Left hindlimb (tissue), 1 donor: ENCODE measurements at regions not wholly inside any gene's neighbourhood (a gene's known extent, or its start where the extent isn't known, plus 50 kb on each side); places are given as distances from the start of the nearest gene placed in this dataset.
"Not testable (repeated sequence)": the region's sequence is repeated elsewhere in the genome, so short reads cannot be mapped to it uniquely, and the experiment has no call there.

Experiments used
- DNase-seq: peaks from one replicate; pipeline ENCODE4 v3.0.0-alpha.2; 2018

DNA sequence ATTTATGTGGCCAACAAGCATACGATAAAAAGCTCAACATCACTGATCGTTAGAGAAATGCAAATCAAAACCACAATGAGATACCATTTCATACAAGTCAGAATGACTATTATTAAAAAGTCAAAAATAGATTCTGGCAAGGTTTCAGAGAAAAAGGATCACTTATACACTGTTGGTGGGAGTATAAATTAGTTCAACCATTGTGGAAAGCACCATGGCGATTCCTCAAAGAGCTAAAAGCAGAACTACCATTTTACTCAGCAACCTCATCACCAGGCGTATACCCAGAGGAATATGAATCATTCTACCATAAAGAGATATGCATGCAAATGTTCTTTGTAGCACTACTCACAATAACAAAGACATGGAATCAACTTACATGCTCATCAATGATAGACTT is 478.7 kb upstream of the GALNTL6 start:
- DNase-seq, result no peak

DNA sequence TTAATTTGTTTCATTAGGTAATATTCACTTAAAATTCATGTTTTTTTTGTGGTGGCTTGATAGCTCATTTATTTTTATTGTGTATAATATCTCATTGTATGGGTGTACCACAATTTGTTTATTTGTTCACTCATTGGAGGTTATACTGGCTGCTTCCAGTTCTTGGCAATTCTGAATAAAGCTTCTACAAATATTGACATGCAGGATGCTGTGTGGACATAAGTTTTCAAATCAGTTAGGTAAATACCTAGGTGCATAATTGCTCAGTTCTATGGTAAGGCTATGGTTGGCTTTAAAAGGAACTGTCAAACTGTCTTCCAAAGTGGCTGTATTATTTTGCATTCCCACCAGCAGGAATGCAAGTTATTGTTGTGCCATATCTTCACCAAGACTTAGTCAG is 504.5 kb upstream of the GALNTL6 start:
- no peak for DNase-seq

DNA sequence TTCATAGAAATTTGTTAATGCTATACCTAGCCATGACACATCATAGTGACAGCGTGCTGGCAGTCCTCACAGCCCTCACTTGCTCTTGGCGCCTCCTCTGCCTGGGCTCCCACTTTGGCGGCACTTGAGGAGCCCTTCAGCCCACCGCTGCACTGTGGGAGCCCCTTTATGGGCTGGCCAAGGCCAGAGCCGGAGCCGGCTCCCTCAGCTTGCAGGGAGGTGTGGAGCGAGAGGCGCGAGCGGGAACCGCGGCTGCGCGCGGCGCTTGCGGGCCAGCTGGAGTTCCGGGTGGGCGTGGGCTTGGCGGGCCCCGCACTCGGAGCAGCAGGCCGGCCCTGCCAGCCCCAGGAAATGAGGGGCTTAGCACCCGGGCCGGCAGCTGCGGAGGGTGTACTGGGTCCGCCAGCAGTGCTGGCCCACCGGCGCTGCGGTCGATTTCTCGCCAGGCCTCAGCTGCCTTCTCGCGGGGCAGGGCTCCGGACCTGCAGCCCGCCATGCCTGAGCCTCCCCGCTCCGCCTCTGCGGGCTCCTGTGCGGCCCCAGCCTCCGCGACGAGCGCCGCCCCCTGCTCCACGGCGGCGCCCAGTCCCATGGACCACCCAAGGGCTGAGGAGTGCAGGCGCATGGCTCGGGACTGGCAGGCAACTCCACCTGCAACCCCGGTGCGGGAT is 515.0 kb upstream of the GALNTL6 start:
- not testable (repeated sequence) for DNase-seq

DNA sequence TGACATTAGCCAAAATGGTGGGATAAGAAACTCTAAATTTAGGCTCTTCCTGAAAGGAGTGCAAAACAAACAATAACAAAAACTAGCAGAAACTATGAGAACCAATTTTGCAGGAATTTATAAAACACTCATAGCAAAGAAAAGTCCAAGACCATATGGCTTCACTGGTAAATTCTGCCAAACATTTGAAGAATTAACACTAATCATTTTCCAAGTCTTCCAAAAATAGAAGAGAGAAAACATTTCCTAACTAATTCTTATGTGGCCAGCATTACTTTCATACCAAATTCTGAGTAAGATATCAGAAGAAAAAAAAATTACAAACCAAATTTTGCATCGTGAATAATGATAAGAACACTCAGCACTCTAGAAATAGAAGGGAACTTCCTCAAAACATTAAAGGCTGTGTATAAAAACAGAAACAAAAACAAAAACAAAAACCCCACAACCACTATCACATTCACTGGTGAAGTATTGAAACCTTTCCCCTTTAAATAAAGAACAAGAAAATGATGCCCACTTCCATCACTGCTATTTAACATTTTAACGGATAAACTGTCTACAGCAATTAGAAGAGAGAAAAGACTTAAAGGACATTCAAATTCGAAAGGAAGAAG is 524.3 kb upstream of the GALNTL6 start:
- DNase-seq, result no peak

DNA sequence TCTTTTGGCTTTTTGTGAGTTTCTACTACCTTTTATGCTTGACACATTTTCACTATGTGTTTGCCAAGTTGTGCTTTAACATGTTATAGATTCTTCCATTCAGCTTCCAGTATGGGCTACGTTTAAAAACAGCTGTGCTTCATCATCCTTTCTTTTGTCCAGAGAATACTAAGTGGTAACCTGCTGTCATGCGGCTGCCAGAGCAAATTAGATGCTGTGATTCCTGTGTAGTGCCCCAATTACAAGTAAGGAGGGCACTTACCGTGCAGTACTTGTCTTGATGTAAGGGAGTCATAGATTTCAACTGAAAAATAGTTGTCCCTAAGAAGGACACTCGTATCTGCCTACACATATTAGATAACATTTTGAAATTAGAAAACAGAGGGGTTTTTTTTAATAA is 531.8 kb upstream of the GALNTL6 start:
- DNase-seq, result no peak

DNA sequence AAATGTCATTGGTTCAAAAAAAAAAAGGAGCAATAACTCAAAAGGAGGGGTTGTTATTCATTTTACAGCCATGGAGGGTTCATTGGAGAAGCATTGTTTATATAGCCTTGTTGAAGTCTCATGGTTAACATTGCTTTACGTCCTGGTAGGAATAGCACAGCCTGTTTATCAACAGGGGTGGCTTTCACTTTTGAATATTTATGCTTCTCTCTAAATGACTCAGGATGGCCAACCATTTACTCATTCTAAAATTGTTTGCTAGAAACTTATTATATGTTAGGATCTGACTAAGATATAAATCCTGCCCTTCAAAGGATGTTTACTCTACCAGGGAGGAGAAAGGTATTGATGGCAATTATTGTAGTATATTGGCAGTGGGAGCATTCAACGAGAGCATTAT is 534.1 kb upstream of the GALNTL6 start:
- DNase-seq, result no peak

DNA sequence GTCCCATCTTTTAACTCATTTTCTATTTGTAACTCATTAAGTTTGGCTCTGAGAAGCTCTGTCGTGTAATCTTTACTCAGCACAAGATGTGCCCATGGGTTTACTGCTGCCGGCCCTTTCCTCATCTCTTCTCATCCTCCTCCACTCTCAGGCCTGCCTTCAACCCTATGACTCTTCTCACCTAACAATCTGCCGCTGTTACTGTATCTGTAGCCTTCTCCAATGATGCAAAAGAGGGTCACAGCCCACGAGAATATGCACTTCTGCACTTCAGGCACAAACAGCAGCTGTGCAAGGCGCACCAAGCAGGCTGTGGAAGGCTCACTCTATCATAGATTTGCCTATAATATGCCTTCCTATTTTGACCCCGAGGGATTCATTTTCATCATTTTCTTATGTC is 546.5 kb upstream of the GALNTL6 start:
- DNase-seq, result no peak

DNA sequence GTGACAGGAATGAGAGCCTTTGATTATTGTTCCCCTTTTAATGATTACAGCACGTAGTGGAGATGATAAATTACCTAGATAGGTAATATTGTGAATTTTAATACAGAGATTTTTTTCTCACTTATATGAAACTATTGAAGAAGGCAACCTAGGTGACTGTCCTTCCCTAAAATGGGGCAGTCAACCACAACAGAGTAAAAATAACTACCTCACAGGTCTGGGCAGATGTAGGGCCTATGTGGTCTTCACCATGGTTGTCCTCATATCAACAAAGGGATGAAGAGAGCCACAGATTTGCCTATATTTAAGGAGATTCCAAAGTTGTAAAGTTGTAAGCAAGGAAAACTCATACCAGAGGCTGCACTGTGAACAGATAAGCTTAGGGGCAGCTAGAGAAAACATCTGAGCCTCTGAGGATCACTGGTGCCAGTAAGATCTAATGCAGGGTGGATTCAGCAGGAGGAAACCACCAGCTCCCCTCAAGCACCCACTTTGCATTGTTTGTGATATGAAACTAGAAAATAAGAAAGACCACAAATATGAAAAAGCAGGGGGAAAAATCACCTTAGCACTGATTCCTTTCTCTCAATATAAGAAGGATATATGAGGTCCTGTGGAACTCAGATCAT is 547.9 kb upstream of the GALNTL6 start:
- no peak for DNase-seq

DNA sequence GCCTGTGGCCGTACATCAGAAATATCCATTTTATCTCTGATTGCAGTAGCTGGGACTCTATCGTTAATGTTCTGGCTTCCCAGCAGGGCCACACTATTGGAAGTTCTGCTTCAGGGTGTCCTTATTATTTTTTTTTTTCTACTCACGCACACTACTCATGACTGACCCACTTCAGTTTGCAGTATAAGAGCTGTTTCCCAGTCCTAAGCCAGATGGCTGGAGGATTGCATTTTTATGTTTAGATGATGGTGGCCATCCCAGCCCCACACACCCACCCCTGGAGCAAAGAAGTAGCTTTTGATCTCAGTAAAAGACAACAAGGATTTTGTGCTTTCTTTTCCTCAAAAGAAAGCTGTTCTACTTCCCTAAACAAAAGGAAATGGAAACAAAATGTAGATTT is 557.0 kb upstream of the GALNTL6 start:
- DNase-seq, result no peak

DNA sequence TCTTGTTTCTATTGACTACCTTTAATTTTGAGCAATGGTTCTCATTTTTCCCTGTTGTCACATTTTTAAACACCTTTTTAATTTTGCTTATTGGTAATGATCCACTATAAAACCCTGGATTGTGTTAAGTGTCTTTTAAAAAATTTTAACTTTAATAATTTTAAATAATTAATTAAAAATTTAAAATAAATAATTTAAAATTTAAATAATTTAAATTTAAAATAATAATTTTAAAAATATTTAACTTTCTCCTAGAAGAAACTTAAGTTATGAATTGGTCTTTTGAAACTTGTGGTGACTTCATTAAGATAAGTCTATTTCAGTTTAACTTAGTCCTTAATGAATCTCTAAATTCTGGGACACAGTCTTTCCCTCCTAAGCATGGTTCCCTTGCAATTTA is 566.3 kb upstream of the GALNTL6 start:
- DNase-seq, result no peak

DNA sequence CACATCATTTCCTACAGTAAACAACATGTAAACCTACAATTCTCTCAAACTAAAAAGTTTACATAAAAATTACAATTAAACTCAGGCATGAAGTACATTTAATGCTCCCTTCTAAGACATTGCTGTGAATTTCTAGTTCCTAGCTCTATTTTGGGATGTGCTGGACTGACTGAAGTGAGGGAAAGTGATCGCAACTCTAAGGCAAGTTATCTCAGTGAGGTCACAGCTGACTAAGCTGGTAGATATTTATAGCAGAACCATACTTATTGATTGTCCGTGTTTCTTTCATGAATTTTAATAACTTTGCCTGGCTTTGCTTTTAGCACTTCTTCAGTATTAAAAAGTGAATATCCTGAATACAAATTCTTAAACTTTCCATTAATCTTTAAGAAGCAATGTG is 570.4 kb upstream of the GALNTL6 start:
- no peak for DNase-seq

DNA sequence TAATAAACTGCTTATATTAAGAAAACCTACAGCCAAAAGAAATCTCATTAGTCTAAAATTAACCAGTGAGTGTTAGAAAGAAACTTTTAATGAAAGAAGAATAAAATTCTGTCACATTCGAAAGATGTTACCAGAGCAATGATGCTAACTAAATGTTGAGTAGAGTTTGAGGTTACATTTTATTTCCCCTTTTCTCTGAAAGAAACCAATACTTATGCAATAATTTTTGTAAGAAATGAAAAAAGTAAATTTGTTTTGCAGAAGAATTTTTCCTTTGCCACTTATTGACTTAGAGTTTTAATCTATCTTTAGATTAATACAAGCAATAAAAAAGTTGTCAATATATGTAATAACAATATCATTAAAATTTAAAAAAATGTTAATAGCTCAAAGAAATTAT is 574.0 kb upstream of the GALNTL6 start:
- no peak for DNase-seq

DNA sequence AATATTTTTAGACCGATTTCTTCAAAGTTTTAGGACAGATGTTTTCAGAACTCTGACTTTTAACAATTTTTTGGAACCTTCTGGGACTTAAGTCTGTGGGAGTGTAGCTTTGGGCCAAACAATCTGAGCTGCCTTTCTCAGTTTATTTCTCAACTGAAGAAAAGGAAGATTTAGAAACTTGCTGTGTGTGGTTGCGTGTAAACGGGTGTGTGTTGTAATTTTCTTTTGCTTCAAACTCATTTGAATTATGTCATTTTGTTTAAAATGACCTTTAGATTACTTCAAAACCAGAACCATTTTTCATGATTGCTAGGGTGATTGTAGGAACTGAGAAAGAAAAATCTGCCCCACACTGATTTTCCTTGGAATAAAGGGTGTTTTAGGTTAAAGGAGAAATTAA is 577.7 kb upstream of the GALNTL6 start:
- DNase-seq, result no peak

DNA sequence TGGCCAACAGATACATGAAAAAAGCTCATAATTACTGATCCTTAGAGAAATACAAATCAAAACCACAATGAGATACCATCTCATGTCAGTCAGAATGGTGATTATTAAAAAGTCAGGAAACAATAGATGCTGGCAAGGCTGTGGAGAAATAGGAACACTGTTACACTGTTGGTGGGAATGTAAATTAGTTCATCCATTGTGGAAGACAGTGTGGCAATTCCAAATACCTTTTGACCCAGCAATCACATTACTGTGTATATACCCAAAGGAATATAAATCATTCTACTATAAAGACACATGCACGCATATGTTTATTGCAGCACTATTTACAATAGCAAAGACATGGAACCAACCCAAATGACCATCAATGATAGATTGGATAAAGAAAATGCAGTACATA is 583.9 kb upstream of the GALNTL6 start:
- not testable (repeated sequence) for DNase-seq

DNA sequence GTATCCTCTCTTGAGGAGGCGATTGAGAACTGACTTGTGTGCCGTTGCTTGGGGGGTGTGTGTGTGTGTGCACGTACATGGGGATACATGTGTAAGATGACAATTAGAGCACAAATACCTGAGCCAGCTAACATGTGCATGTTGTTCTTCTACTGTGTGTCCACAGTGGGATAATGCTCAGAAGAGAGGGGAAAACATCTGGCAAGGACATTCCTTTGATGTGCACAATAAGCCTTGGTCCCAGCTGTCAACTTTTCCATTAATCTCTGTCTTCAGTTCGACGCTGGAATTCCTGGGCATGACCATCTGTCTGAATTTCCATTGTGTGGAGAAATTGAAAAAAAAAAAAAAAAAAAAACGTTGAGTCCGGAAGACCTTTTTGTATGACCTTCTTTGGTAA is 592.0 kb upstream of the GALNTL6 start:
- no peak for DNase-seq

DNA sequence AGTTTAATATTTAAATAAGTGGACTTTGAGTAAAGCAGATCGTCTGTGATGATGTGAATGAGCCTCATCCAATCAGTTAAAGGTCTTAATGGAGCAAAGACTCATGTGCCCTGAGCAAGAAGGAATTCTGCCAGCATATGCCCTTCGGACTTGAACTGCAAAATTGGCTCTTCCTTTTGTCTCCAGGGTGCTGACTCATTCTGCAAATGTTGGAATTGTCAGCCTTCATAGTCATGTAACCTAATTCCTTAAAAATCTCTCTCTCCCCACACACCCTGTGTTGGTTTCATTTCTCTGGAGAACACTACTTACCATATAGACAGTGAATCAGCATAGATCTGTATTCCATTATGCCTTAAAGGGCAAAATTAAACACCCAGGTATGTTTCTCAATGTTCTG is 609.8 kb upstream of the GALNTL6 start:
- no peak for DNase-seq

DNA sequence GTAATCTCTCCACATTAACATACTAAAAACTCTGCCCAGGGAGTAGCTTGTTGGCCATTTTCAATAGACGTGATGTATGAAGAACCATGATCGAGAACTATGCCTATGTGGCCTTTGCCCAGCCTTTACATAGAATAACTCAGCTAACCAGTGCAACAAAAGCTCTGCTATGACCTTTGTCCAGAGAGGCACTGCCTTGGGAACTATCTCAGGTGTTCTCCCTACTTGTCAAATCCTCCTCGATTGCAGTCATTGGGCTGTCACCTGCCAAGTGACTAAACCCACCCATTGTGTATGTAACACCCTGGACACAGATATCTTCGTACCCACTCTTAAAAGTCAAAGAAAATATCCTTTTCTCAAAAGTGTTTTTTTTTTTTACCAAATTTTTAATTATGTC is 610.3 kb upstream of the GALNTL6 start:
- no peak for DNase-seq

DNA sequence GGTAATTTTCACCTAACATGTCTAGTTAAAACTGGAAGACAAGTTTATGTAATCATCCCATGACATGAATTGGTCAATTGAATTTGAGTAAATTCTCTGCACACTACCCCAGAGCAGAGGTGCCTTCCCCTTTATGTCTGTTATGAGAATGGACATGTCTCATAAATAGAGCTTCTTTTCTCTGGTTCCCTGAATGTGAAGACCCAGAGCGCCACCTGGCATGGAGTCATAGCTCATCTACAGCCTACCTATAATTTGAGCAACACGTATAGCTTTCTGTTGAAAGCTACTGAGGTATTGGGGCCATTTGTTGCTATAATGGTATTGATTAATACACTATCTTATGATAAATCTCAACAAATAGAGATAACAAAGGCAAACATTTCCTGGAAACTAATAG is 626.5 kb upstream of the GALNTL6 start:
- no peak for DNase-seq

DNA sequence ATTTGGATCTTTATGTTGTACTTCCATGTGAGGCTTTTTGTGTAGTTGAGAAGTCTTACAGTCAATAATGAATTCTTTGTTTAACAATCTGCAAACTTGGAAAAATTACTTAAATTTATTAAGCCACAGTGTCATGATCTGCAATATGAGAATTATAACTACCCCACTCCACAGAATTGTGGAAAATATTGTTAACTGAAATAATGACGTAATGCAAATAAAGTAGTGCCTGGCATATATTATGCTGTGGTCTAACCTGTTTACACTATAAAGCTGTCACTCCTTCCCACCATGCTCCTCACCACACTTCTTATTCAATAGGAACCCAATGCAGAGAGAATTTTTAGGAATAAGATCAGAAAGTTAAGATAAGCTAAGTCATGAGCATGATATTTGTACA is 632.1 kb upstream of the GALNTL6 start:
- DNase-seq, result no peak

DNA sequence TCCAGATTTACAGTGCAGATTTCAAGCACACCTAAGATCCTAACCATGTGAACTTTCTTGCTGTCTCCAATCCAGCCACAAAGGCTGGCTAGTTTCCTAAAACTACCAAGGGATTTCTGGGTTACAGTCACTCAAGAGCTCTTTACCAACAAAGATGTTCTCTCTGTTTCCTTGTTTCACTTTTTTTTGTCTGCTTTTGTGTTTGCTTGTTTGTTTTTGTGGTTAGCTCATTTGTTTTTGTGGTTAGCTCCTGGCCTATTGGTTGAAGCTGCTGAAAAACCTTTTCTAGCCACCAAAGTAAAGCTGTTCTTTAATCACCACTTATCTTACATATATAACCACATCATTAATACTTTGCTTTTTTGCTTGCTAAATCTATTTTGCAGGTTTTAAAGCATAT is 642.5 kb upstream of the GALNTL6 start:
- DNase-seq, result no peak

DNA sequence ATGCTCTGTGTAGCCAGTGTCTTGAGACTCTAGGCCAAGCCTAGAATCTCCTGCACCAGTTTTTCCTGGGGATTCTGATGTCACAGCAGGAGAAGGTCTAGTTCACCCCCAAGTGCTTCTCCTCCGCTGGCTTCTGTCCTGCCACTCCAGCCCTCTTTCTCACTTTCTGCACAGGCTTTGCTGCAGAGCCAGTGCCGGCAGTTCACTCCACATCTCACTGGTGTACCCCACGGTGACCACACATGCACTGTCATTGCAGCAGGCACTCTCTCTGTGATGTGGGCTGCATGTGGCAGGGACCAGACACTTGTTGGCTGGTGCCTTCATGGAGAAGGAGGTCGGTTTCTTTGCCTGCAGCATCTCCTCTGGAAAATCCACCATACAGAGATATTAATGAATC is 643.8 kb upstream of the GALNTL6 start:
- no peak for DNase-seq

DNA sequence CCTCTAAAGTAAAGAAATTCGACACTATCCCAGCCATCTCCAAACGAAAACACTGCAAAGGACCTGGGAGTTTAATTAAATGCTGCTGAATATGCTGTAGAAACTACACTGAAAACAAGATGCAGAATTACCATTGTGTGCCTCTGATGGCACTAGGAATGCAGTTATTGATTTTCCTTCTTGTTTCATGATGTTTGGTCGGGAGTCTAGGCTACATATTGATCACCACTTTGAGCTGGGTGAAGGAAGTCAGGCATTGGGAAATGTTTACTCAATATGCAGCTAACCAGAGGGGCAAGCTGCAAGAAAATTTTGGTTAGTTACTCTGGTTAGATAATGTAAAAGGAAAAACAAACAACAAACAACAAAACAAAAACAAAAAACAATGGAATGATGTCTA is 650.7 kb upstream of the GALNTL6 start:
- no peak for DNase-seq

DNA sequence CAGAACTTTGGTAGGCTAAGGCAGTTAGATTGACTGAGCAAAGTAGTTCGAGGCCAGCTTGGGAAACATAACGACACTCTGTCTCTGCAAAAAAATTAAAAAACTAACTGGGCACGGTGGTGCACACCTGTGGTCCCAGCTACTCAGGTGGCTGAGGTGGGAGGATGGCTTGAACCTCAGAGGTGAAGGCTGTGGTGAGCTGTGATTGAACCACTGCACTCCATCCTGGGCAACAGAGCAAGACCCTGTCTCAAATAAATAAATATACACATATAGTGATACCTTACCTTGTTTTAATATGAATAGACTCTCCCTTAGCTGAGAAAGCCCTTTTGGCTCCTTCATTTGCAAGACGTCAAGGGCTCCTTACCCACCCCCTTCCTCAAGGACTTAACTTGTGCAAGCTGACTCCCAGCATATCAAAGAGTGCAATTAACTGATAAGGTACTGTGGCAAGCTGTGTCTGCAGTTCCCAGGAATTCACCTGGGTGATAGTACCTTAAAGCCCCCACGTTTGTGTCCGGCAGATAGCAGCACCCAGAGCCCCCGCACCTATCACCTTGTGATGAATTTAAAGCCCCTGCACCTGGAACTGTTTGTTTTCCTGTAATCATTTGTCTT is 655.6 kb upstream of the GALNTL6 start:
- DNase-seq, result no peak

DNA sequence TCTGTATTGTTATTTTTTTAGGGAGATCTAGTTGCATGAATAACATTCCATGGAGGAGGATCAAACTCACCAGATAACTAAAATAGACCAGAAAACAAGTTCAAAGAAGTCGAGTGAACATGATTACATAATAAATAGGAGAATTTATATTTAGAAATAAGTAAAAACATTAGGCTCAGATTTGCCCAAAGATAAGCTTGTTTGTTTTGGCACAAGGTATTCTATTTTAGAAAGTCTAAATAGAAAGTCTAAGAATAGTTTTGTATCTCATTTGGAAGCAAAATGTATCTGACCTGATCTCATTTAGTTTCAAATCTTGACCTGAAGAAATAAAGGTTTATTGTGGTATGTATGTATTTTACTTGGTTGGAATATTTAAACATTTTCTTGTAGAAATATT is 670.6 kb upstream of the GALNTL6 start:
- no peak for DNase-seq
